Loucy (cell line): ENCODE measurements at regions not wholly inside any gene's neighbourhood (a gene's known extent, or its start where the extent isn't known, plus 50 kb on each side); places are given as distances from the start of the nearest gene placed in this dataset.

ENCODE experiments used
- H2AFZ ChIP-seq: fragments of 200-600 bp; sonication (generic); 2 replicates; pipeline ENCODE4 v1.6.0; 2016; ENCODE audit warnings: antibody characterized with exemption, mild to moderate bottlenecking, low read length, moderate library complexity
- H3F3A ChIP-seq: fragments of 200-600 bp; 2 replicates; pipeline ENCODE4 v1.6.0; 2016; ENCODE audit warnings: antibody characterized with exemption, low read depth, mild to moderate bottlenecking
- H3K27me3 ChIP-seq: fragments of 200-600 bp; sonication (generic); 2 replicates; pipeline ENCODE4 v1.6.1; 2014; ENCODE audit warnings: low read length, mild to moderate bottlenecking; ENCODE audit not compliant: insufficient read depth, poor library complexity, severe bottlenecking
- H3K36me3 ChIP-seq: fragments of 200-600 bp; sonication (generic); 2 replicates; pipeline ENCODE4 v1.6.1; 2016; ENCODE audit warnings: low read length; ENCODE audit not compliant: insufficient read depth
- H3K4me1 ChIP-seq: fragments of 200-600 bp; sonication (generic); 2 replicates; pipeline ENCODE4 v1.5.1; 2014; ENCODE audit warnings: low read length, mild to moderate bottlenecking; ENCODE audit not compliant: insufficient read depth, poor library complexity, severe bottlenecking
- H3K4me2 ChIP-seq: fragments of 200-600 bp; sonication (generic); 2 replicates; pipeline ENCODE4 v1.6.0; 2014; ENCODE audit warnings: antibody characterized with exemption, low read length, low read depth, mild to moderate bottlenecking; ENCODE audit not compliant: poor library complexity, severe bottlenecking
- H3K4me3 ChIP-seq: fragments of 200-600 bp; sonication (generic); 2 replicates; pipeline ENCODE4 v1.5.1; 2014; ENCODE audit warnings: low read length, mild to moderate bottlenecking, mixed read lengths; ENCODE audit not compliant: poor library complexity, severe bottlenecking
- H3K79me2 ChIP-seq: fragments of 200-600 bp; sonication (generic); 2 replicates; pipeline ENCODE4 v1.6.1; 2014; ENCODE audit warnings: low read length; ENCODE audit not compliant: insufficient read depth
- H3K9ac ChIP-seq: fragments of 200-600 bp; sonication (generic); 2 replicates; pipeline ENCODE4 v1.6.0; 2014; ENCODE audit warnings: mild to moderate bottlenecking, low read depth, low read length, moderate library complexity; ENCODE audit not compliant: poor library complexity, severe bottlenecking
- H3K9me2 ChIP-seq: fragments of 200-600 bp; sonication (generic); replicated peaks from 2 replicates; pipeline ENCODE4 v1.6.1; 2016; ENCODE audit warnings: low read depth, low read length, mixed read lengths
- H3K9me3 ChIP-seq: fragments of 200-600 bp; sonication (generic); 2 replicates; pipeline ENCODE4 v1.6.1; 2014; ENCODE audit warnings: mild to moderate bottlenecking, antibody characterized with exemption, low read length, low read depth; ENCODE audit not compliant: insufficient read depth
- H4K20me1 ChIP-seq: fragments of 200-600 bp; sonication (generic); 2 replicates; pipeline ENCODE4 v1.6.0; 2014; ENCODE audit warnings: antibody characterized with exemption, low read length, mild to moderate bottlenecking; ENCODE audit not compliant: insufficient read depth, poor library complexity, severe bottlenecking
- EZH2phosphoT487 ChIP-seq: fragments of 200-600 bp; IDR thresholded peaks from 2 replicates; pipeline ENCODE4 v1.6.1; 2018; ENCODE audit warnings: antibody characterized with exemption, mild to moderate bottlenecking, moderate library complexity, borderline replicate concordance
- TF ChIP-seq, protein P1 (sequence below): fragments of 200-600 bp; sonication (generic); conservative IDR thresholded peaks from 2 replicates; pipeline ENCODE4 v1.5.1; 2014; ENCODE audit warnings: mild to moderate bottlenecking, antibody characterized with exemption, low read length

DNA sequence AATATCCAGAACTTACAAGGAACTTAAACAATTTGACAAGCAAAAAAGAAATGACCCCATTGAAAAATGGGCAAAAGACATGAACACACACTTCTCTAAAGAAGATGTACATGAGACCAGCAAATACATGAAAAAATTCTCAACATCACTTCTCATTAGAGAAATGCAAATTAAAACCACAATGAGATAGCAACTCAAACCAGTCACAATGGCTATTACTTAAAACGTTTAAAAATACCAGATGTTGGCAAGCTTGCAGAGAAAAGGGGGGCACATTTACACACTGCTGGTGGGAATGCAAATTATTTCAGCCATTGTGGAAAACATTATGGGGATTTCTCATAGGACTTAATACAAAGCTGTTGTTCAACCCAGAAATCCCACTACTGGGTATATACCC, 1634.0 kb downstream of the NCAM2 start:
- Histone ChIP-seq H3K9ac (no peak overlapping the region), H3K27me3 (no peaks in the 10 kb centered on the region), H3K36me3 (no peaks in the 10 kb centered on the region), H3K4me1 (no peaks in the 10 kb centered on the region), H2AFZ (no peak overlapping the region), H3K4me3 (no peak overlapping the region), H3K4me2 (no peak overlapping the region), H3K9me2 (no peaks in the 10 kb centered on the region), H3K9me3 (no peaks in the 10 kb centered on the region), H3F3A (no peaks in the 10 kb centered on the region), H3K79me2 (no peaks in the 10 kb centered on the region), H4K20me1 (no peaks in the 10 kb centered on the region)
- TF ChIP-seq, protein P1, sequence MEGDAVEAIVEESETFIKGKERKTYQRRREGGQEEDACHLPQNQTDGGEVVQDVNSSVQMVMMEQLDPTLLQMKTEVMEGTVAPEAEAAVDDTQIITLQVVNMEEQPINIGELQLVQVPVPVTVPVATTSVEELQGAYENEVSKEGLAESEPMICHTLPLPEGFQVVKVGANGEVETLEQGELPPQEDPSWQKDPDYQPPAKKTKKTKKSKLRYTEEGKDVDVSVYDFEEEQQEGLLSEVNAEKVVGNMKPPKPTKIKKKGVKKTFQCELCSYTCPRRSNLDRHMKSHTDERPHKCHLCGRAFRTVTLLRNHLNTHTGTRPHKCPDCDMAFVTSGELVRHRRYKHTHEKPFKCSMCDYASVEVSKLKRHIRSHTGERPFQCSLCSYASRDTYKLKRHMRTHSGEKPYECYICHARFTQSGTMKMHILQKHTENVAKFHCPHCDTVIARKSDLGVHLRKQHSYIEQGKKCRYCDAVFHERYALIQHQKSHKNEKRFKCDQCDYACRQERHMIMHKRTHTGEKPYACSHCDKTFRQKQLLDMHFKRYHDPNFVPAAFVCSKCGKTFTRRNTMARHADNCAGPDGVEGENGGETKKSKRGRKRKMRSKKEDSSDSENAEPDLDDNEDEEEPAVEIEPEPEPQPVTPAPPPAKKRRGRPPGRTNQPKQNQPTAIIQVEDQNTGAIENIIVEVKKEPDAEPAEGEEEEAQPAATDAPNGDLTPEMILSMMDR: no peak
- TF ChIP-seq EZH2phosphoT487: no peak

DNA sequence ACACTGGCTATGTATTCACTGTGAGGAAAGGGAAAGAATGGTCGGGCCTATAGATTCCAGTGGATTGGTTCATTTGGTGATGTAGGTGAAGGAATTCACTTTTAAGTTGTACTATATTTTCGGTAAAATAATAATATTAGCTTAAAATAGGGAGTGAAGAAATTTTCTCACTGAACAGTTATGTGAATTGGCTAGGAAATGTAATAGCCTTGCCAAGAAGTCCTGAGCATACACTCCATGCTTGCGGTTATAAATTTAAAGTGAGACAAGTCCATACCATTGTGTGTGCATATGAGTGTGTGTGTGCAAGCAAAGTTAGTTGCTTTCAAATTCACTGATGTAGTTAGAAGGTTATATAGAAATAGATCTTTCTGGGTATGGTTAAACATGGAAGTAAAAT, 1651.0 kb downstream of the NCAM2 start:
- H3K9me2 ChIP-seq: no peaks in the 10 kb centered on the region
- no peaks in the 10 kb centered on the region for H3K9me3 ChIP-seq
- no peak overlapping the region for H3K4me2 ChIP-seq
- no peaks in the 10 kb centered on the region for H3K79me2 ChIP-seq
- H4K20me1 ChIP-seq: no peaks in the 10 kb centered on the region
- H3K4me1 ChIP-seq: no peaks in the 10 kb centered on the region
- H3F3A ChIP-seq: no peaks in the 10 kb centered on the region
- no peak overlapping the region for H2AFZ ChIP-seq
- H3K9ac ChIP-seq: no peak overlapping the region
- TF ChIP-seq, protein P1: no peak
- TF ChIP-seq EZH2phosphoT487: no peak
- H3K4me3 ChIP-seq: no peak overlapping the region
- H3K27me3 ChIP-seq: no peaks in the 10 kb centered on the region
- H3K36me3 ChIP-seq: no peaks in the 10 kb centered on the region

DNA sequence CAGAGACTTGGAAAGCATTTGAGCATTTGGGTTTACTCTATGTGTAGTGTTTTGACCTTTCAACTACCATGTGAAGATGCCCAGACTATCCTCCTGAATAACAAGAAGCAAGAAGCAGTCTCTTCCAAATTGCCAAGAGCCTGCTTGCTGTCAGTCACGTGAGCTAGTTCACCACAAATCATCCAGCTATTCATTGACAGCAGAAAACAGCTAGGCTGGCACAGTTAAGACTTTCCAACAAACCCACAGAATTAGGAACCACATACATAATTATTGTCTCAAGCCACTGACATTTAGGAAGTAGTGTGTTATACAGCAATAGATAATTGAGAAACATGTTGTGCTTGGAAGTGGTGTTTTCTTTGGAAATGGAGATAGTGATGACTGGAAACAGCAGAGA, 1652.0 kb downstream of the NCAM2 start:
- TF ChIP-seq EZH2phosphoT487: no peak
- Histone ChIP-seq H3K4me2 (no peak overlapping the region), H3K9me3 (no peaks in the 10 kb centered on the region), H3K9ac (no peak overlapping the region), H3K27me3 (no peaks in the 10 kb centered on the region), H3K4me3 (no peak overlapping the region), H3K36me3 (no peaks in the 10 kb centered on the region), H4K20me1 (no peaks in the 10 kb centered on the region), H3K4me1 (no peaks in the 10 kb centered on the region), H3K9me2 (no peaks in the 10 kb centered on the region), H3K79me2 (no peaks in the 10 kb centered on the region), H2AFZ (no peak overlapping the region), H3F3A (no peaks in the 10 kb centered on the region)

DNA sequence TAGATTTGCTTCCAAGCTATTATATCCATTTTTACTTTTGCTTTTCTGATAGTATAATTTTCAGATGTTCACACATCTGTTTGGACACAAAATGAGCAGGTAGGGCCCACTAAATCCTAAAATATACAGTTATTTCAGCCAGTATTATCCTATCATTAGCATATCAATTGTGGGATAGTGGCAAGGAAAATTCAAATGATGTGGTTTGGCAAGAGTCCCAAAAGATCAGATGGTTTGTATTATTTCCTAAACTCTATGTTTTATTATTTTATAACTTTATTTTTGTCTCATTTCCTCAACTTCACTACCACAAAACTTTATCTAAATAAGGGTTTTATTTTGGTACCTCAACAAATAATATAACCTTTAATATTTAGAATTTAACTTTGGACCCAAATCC, 1659.6 kb downstream of the NCAM2 start:
- Histone ChIP-seq H2AFZ (no peak overlapping the region), H3K79me2 (no peaks in the 10 kb centered on the region), H3K36me3 (no peaks in the 10 kb centered on the region), H3K4me1 (no peaks in the 10 kb centered on the region), H3K4me2 (no peak overlapping the region), H3K27me3 (no peaks in the 10 kb centered on the region), H4K20me1 (no peaks in the 10 kb centered on the region), H3K4me3 (no peak overlapping the region), H3F3A (no peaks in the 10 kb centered on the region), H3K9ac (no peak overlapping the region), H3K9me2 (no peaks in the 10 kb centered on the region), H3K9me3 (no peaks in the 10 kb centered on the region)
- no peak for TF ChIP-seq EZH2phosphoT487
- TF ChIP-seq, protein P1: no peak
